Ovary (tissue), 3 donors: ENCODE measurements at regions not wholly inside any gene's neighbourhood (a gene's known extent, or its start where the extent isn't known, plus 50 kb on each side); places are given as distances from the start of the nearest gene placed in this dataset.

Experiments used
- CTCF ChIP-seq, 3 donors: fragments of 450-650 bp in 2 of 3; fragments of 200-600 bp in 1 of 3; IDR thresholded peaks; one replicate each; pipeline versions ENCODE4 v1.5.1 to v1.8.0; 2016 to 2022; ENCODE audit warnings: antibody characterized with exemption in 3 of 3, mild to moderate bottlenecking in 1 of 3
- EP300 ChIP-seq: sonication (generic); formaldehyde crosslinking; IDR thresholded peaks from one replicate; pipeline ENCODE4 v1.6.1; 2017; ENCODE audit warnings: antibody characterized with exemption
- POLR2A ChIP-seq: fragments of 450-650 bp; IDR thresholded peaks from one replicate; pipeline ENCODE4 v1.6.1; 2017; ENCODE audit warnings: antibody characterized with exemption, mild to moderate bottlenecking, moderate library complexity
- donor health status: DM: no; HTN: no; CAD: no.

GRCh38 chr2:65558743-65559142 lies 126.3 kb upstream of the SPRED2 start:
- TF ChIP-seq CTCF (IDR thresholded peaks at IDR 0.05) (no peak), POLR2A (no peak), EP300 (no peak)
